ENCODE measurements at regions not wholly inside any gene's neighbourhood (a gene's known extent, or its start where the extent isn't known, plus 50 kb on each side); places are given as distances from the start of the nearest gene placed in this dataset.
"Not testable (repeated sequence)": the region's sequence is repeated elsewhere in the genome, so short reads cannot be mapped to it uniquely, and the experiment has no call there.

GRCh38 chr20:40309731-40310130, 379.3 kb downstream of the MAFB start:
- no peak for DNase-seq

GRCh38 chr20:40307997-40308396, 381.0 kb downstream of the MAFB start:
- no peak for DNase-seq

DNA sequence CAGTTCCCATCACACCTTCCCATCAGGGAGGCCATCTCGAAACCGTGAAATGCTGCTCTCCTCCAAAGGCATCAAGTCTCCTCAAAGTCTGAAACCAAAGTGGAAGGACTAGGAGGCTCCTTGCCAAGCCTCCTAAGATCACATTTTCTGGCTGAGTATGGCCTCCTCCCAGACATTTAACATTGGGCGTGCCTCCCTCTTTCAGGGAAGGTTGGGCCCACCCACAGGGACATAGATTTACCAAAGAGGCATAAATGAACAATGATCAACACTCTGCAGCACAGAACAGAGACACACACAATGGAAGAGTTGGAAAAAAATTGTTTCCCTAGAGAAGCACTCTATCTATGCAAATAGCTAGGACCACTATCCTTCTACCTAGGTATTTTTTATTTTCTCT, 381.8 kb downstream of the MAFB start:
- no peak for DNase-seq

DNA sequence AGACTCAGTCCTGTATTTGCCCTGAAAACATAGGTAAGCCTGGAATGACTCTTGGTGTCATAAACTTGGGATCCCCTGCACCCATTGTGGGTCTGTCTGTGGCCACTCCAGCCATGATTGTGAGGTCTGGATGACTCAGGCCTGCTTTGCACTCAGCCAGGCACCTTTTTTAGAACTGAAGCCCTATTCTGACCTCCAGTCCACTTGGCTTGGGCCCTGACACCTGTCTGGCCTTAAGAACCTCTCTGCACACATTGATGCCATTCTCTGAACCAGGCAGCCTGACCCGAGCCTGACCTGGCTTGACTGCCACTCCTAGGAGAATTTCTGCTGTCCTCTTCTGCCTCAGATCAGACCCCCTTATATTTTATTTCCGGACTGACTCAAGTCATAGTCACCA, 383.7 kb downstream of the MAFB start:
- no peak for DNase-seq

DNA sequence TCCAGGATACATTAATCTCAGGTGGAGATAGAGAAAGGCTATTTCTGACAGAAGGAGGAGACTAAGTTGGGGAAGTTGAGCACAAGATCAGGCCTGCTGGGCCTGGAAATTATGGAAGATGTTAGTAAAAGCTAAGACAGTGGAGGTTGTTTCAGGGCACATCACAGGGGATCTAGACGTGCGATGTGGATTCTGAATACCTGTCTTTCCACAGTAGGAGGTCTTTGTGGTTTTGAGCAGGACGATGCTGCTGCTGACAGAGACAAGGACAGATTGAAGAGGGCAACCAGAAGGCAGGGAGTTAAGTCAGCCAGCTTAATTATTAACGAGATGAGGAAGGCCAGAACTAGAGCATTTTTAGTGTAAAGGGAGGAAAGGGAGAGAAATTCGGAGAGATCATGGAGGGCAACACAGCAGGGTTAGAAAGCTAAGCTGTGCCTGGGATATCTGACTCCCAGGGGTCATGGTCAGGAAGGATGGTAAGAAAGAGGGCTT, 384.9 kb downstream of the MAFB start:
- DNase-seq, result no peak

DNA sequence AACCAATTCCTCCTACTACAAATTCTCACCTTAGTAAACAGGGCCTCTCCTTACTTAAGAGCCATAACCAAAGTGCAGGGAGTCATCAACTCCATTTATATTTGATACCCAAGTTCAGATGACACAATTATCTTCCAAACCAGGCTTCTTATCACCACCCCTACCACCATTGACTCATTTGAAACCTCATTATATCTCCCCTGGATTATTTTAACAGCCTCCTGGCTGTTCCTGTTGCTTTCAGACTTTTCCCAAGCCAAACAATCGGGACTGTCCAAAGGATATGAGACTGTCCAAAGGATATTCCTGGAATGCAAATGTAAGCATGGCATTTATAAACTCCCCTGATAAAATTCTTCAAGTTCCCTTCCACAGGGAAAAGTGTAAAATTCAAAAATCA, 394.3 kb downstream of the MAFB start:
- no peak for DNase-seq

- no peak for DNase-seq
These were observed 394.9 kb downstream of the MAFB start for GRCh38 chr20:40294175-40294574.

DNA sequence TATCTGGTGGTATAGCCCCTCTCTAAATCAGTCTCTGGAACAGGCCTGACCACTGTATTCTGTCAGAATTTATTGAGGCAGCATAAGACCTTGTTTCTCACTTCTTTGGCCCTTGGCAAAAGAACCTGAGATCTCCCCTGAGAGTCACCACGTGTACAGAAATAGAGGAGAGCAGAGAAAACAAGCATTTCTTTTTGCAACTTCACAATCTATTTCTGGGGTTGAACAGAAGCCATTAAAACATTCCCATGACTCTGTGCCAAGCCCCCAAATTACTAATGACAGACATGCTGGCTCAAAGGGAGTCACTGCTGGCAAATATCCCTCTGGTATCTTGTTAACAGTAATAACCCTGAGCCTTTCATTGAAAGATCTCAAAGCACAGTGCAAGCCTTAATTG, 395.3 kb downstream of the MAFB start:
- no peak for DNase-seq

- no peak for DNase-seq
These were observed 397.4 kb downstream of the MAFB start for GRCh38 chr20:40291493-40292135.

DNA sequence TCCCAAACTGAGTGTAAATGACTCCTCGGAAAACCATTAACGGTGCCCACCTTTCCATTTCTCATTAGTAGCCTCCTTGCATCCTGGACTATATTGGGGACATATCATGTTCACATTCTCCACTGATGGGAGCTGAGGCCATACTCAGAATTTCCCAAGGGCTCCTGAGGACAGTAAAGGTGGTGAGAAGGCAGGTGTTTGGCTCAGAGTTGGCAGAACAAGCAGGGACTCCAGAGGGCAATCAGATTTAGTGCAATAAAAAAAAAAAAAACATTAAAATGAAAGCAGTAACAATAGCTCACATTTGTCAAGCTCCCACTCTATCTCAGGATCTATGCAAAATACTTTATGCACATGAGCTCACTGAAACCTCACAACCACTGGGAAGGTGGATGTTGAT, 401.4 kb downstream of the MAFB start:
- DNase-seq, result no peak

DNA sequence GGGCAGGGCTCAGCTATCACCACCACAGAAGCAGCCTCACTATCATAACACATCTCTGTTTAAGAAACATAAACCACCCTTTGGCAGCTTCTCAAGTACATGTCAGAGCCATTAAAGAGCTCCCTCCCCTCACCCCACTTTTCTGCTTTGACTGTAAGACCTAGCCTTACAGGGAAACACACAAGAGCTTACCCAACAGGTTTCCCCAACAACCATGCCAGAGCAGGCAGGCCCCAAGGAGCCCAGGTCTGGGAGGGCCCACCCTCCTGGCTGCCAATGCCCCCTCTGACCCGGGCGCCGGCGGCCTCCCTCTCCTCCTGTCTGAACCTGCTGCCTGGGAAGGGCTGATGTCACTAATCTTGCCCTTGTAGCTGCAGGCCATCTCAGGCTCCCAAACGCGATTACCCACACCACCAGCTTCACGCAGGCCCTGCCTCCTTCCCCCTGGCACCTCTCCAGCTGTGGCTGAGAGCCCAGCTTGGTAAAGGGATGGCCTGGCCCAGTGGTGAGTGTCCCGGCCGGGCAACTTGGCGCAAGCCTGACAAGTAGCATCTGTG, 402.0 kb downstream of the MAFB start:
- DNase-seq, result no peak

DNA sequence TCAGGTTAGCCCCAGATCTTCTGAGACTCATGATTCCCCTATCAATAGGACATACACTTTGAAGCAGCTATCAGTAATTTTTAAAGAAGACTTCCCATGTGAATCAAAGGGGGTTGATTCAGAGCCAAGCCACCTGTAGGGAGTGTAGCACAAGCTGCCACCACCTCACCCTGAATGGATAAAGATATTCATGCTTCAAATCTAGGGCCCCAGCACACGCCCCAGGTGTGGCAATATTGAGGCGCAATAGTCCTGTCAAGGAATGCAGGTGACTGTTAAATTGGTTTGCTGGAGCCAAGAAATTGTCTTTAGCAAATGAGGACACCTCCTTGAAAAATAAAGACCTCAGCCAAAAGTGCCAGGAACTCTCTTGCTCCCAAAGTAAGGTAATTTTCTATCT, 404.4 kb downstream of the MAFB start:
- DNase-seq, result no peak

DNA sequence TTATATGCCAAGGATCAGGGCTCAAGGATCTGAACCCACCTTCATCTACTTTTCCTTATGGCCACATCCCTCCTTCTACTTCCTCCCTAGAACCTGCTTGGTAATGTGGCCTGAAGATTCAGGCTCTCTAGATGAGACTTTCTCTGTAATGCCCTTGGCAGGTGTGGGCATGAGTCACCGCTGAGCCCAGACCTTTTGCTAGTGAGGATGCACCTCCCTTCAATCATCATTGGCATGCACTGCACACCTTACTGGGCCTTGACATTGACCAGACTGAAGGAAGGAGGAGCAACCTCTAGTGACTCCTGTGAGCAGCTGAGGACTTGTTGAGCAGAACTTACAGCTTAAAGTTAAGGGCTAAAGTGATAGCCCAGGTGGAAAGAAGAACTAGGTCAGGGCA, 405.3 kb downstream of the MAFB start:
- DNase-seq, result no peak

DNA sequence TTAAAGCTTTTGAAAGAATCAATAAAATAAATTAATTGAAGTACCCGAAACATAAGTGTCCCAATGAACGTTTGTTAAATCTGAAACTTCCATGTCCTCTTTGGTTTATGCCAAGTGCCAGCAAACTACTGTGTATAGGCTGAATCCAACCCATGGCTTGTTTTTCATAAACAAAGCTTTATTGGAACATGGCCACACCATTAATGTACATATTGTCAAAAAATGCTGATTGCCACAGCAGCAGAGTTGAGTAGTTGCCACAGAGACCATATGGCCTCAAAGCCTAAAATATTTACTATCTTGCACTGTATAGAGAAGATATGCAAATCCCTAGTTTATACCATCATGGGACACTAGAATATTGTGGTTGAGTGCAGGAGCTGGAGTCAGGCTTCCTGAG, 406.1 kb downstream of the MAFB start:
- no peak for DNase-seq

DNA sequence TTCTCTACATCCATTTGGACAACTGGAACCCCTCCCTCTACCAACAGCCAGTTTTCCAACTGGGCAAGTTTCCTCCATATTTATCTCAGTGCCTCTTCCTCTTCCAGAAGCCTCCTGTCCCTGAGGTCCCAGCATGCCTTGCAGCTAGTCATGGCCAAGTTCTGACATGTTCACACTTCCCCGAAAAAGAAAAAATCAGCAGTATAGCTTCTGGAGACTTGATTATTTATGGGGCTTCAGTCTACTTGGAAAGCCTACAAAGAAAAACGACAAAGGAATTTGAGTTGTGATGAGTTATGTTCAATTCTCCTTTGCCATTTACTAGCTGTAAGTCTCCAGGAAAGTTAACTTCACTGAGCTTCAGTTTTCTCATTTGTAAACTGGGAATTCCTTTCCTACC, 406.5 kb downstream of the MAFB start:
- no peak for DNase-seq

DNA sequence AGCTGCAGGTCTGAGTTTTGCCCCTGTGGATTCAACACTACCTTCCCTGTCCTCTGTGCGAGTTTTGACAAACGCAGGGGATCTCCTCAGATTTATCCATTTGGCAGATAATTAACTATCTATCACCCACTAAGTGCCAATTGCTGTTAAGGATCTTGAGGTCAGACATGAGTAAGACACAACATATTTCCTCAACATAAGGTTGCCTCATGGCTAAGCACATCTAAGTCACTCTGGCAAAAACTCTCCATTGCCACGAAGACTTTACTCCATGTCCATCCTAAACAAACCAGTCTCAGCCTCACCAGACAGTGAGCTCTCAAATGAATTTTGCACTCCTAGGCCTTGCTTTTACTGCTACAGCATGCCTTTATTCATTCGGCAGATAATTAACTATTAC, 408.4 kb downstream of the MAFB start:
- DNase-seq, result no peak

DNA sequence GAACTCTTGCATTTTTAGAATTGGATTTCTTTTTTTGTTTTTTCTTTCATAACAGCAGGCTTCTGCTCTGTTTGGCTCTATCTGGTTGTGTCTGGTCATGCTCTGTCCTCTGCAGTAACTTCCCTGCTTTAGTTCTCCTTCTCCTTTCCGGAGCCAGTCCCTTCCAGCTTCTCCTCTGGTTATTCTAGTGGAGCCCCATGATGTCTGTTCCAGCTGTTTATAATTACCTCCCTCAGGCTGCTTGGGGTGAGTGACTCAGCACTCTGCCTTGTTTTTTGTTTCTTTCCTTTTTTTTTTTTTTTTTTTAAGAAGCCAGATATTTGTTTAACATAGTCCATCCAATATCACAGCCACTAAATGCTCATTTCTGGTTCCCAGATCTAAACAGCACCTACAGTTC, 409.6 kb downstream of the MAFB start:
- no peak for DNase-seq

- no peak for DNase-seq
These were observed 410.4 kb downstream of the MAFB start for GRCh38 chr20:40278673-40279072.

GRCh38 chr20:40276301-40276700, 412.7 kb downstream of the MAFB start:
- no peak for DNase-seq

DNA sequence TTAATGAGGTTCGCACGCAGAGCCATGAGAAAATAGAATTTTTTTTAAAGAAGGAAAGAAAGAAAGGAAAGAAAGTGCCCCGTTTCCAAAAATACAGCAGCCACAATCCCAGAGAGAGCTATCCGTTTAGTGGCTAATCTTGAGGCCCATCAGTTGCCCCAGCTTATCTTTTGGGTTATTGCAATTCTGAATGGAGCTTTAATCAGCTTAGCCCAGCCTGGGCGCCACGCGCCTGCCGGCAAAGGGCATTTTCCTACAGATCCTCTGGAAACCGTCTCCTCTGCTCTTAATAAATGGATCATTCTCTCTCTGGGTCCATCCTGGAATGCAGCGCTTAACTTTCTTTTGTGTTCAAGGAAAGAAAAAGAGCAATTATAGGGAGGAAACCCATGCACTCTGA, 413.3 kb downstream of the MAFB start:
- no peak for DNase-seq

- DNase-seq, result no peak
These were observed 414.0 kb downstream of the MAFB start for GRCh38 chr20:40274912-40275533.

DNA sequence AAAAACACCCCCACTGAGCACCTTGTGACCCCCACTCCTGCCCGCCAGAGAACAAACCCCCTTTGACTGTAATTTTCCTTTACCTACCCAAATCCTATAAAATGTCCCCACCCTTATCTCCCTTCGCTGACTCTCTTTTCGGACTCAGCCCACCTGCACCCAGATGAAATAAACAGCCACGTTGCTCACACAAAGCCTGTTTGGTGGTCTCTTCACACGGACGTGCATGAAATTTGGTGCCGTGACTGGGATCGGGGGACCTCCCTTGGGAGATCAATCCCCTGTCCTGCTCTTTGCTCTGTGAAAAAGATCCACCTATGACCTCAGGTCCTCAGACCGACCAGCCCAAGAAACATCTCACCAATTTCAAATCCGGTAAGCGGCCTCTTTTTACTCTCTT, 419.8 kb downstream of the MAFB start:
- DNase-seq, result not testable (repeated sequence)

DNA sequence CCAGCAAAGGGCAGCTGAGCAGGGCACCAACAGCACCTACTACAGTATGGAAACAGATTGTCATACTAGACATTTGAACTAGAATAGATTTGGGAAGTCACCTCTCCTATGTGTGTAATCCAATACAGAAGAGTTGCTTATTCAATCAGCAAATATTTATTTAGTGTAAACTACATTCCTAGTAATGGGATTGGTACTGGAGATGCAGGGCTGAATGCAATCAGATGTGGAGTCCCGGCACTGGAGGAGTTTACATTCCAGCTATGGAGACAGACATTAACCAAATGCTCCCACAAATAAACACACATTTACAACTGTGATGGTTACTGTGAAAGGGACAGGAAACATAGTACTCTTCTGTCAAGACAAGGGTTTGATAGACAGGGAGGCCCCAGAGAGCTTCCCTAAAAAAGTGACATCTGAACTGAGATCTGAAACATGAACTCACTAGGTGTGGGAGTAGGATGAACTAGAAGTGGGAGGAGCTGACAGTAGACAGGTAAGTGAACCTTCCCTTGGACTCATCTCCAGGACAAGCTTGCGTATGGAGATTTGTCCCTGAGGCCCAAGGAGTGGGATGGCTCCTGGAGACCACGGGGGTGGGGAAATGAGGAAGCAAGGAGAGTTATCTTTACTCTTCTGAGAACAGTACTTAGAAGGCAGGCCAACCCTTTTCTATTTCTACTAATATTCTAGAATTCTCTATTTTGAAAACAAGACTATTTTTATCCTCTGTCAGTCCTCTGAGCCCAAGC, 420.5 kb downstream of the MAFB start:
- no peak for DNase-seq

Measured in NCI-H510A (cell line).